ENCODE measurements at regions not wholly inside any gene's neighbourhood (a gene's known extent, or its start where the extent isn't known, plus 50 kb on each side); places are given as distances from the start of the nearest gene placed in this dataset.

GRCh38 chr4:25535701-25536473, 119.8 kb upstream of the SLC34A2 start:
- H3K4me3 ChIP-seq (ENCODE audit: control insufficient read depth in 2 of 3, extremely low read depth in 1 of 3, insufficient read depth in 2 of 3, low read depth in 1 of 3, low read length in 3 of 3): no peak overlapping the region
- FAIRE-seq (no peak), DNase-seq (ENCODE audit: low read depth, low spot score) (no peak)
- no peaks in the 10 kb centered on the region for H3K9me1 ChIP-seq (ENCODE audit: control insufficient read depth, extremely low read depth, insufficient read depth, low read length)
- no peaks in the 10 kb centered on the region for H3K9me3 ChIP-seq (ENCODE audit: control insufficient read depth, low read depth, low read length)
- H3K36me3 ChIP-seq (ENCODE audit: control insufficient read depth in 2 of 2, extremely low read depth in 1 of 2, insufficient read depth in 2 of 2, low read length in 2 of 2): no peaks in the 10 kb centered on the region
- H3K27me3 ChIP-seq (ENCODE audit: control insufficient read depth, extremely low read depth, insufficient read depth, low read length): no peaks in the 10 kb centered on the region
- dilution Hi-C loops (cut with MboI; ENCODE audit: extremely low pct_ligation_motif_present, low sequenced_read_pairs): no loop called here
- H3K4me2 ChIP-seq (ENCODE audit: control insufficient read depth, extremely low read depth, insufficient read depth, low read depth, low read length): no peak overlapping the region
- TF ChIP-seq EZH2 (IDR thresholded peaks at IDR 0.05; ENCODE audit: low read length) (no peak), CTCF (optimal IDR thresholded peaks at IDR 0.05 in 1 of 3, IDR thresholded peaks at IDR 0.05 in 1 of 3, conservative IDR thresholded peaks at IDR 0.05 in 1 of 3; ENCODE audit: extremely low read depth in 1 of 3, insufficient read depth in 2 of 3, low read length in 3 of 3) (no peak)
- no peak overlapping the region for H2AFZ ChIP-seq (ENCODE audit: control insufficient read depth, low read length)
- H3K4me1 ChIP-seq (ENCODE audit: control insufficient read depth, extremely low read depth, insufficient read depth, low read length): no peaks in the 10 kb centered on the region
- H3K27ac ChIP-seq (ENCODE audit: control insufficient read depth, insufficient read depth, low read length): no peak overlapping the region
- H4K20me1 ChIP-seq (ENCODE audit: control insufficient read depth, extremely low read depth, insufficient read depth, low read length): no peaks in the 10 kb centered on the region
- H3K9ac ChIP-seq (ENCODE audit: control insufficient read depth, extremely low read depth, insufficient read depth, low read length): no peak overlapping the region
- no peaks in the 10 kb centered on the region for H3K79me2 ChIP-seq (ENCODE audit: control insufficient read depth, insufficient read depth, low read length)

GRCh38 chr4:25536564-25537320, 118.9 kb upstream of the SLC34A2 start:
- TF ChIP-seq CTCF (optimal IDR thresholded peaks at IDR 0.05 in 1 of 3, IDR thresholded peaks at IDR 0.05 in 1 of 3, conservative IDR thresholded peaks at IDR 0.05 in 1 of 3; ENCODE audit: extremely low read depth in 1 of 3, insufficient read depth in 2 of 3, low read length in 3 of 3) (no peak), EZH2 (IDR thresholded peaks at IDR 0.05; ENCODE audit: low read length) (no peak)
- FAIRE-seq: no peak
- Histone ChIP-seq H3K27me3 (ENCODE audit: control insufficient read depth, extremely low read depth, insufficient read depth, low read length) (no peaks in the 10 kb centered on the region), H3K27ac (ENCODE audit: control insufficient read depth, insufficient read depth, low read length) (no peak overlapping the region), H3K9me1 (ENCODE audit: control insufficient read depth, extremely low read depth, insufficient read depth, low read length) (no peaks in the 10 kb centered on the region), H3K4me2 (ENCODE audit: control insufficient read depth, extremely low read depth, insufficient read depth, low read depth, low read length) (no peak overlapping the region), H3K9ac (ENCODE audit: control insufficient read depth, extremely low read depth, insufficient read depth, low read length) (no peak overlapping the region), H3K4me3 (ENCODE audit: control insufficient read depth in 2 of 3, extremely low read depth in 1 of 3, insufficient read depth in 2 of 3, low read depth in 1 of 3, low read length in 3 of 3) (no peak overlapping the region), H3K9me3 (ENCODE audit: control insufficient read depth, low read depth, low read length) (no peaks in the 10 kb centered on the region), H3K36me3 (ENCODE audit: control insufficient read depth in 2 of 2, extremely low read depth in 1 of 2, insufficient read depth in 2 of 2, low read length in 2 of 2) (no peaks in the 10 kb centered on the region), H2AFZ (ENCODE audit: control insufficient read depth, low read length) (no peak overlapping the region), H3K4me1 (ENCODE audit: control insufficient read depth, extremely low read depth, insufficient read depth, low read length) (no peaks in the 10 kb centered on the region), H3K79me2 (ENCODE audit: control insufficient read depth, insufficient read depth, low read length) (no peaks in the 10 kb centered on the region), H4K20me1 (ENCODE audit: control insufficient read depth, extremely low read depth, insufficient read depth, low read length) (no peaks in the 10 kb centered on the region)
- no peak for DNase-seq (ENCODE audit: low read depth, low spot score)
- dilution Hi-C loops (cut with MboI; ENCODE audit: extremely low pct_ligation_motif_present, low sequenced_read_pairs): no loop called here
